ENCODE measurements at regions not wholly inside any gene's neighbourhood (a gene's known extent, or its start where the extent isn't known, plus 50 kb on each side); places are given as distances from the start of the nearest gene placed in this dataset.

DNA sequence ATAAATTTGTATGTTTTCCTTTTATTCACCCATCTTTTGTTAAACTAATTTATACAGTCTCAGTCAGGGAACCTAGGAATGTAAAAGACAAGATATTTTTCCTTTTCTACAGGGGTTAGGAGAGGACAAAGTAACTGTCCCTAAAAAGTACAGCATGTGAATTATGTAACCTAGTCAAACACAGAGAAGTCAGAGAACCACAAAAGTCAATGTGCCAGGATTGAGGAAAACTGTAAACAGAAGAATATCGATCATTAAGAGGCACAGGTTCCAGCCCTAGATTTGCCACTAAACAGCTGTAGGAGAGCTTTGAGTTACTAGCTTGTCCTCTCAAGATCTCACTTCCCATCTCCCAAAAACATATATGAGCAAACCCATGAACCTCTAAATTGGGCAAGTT lies 550.9 kb upstream of the FAT3 start:
- no CpG with 5 or more reads among the region's 1 CpG for WGBS, 2 experiments (ENCODE audit: extremely low coverage in 2 of 2, insufficient read length in 1 of 2)
- no peaks in the 10 kb centered on the region for H3K9me1 ChIP-seq (ENCODE audit: insufficient read depth, low read length)
- no peaks in the 10 kb centered on the region for H3K79me1 ChIP-seq (ENCODE audit: low read depth in 1 of 2, low read length in 2 of 2)
- H2BK5ac ChIP-seq (ENCODE audit: low read depth, low read length, poor library complexity, severe bottlenecking): no peak overlapping the region
- no peak overlapping the region for H4K91ac ChIP-seq (ENCODE audit: insufficient read depth, low read depth, low read length)
- H2BK15ac ChIP-seq (ENCODE audit: low read depth, low read length): no peak overlapping the region
- no peak overlapping the region for H3K4me3 ChIP-seq (ENCODE audit: insufficient read depth, low read depth, low read length)
- H2BK120ac ChIP-seq (ENCODE audit: low read depth, low read length): no peak overlapping the region
- ATAC-seq (ENCODE audit: low read depth): no peak
- H4K20me1 ChIP-seq (ENCODE audit: insufficient read depth, low read length): no peaks in the 10 kb centered on the region
- H3K36me3 ChIP-seq (ENCODE audit: control insufficient read depth, insufficient read depth, low read length): no peaks in the 10 kb centered on the region
- DNase-seq: no peak
- H3K18ac ChIP-seq (ENCODE audit: low read depth, low read length): no peak overlapping the region
- H3K9ac ChIP-seq (ENCODE audit: low read depth, low read length): no peak overlapping the region
- no peak overlapping the region for H2AFZ ChIP-seq (replicated peaks; ENCODE audit: low read length, poor library complexity)
- intact Hi-C loops (cut with micrococcal nuclease) (no loop called here), in situ Hi-C loops (cut with MboI; ENCODE audit: low sequenced_read_pairs) (no loop called here), dilution Hi-C loops (cut with HindIII; ENCODE audit: low sequenced_read_pairs, unreplicated experiment) (no loop called here)
- TF ChIP-seq, protein P1, sequence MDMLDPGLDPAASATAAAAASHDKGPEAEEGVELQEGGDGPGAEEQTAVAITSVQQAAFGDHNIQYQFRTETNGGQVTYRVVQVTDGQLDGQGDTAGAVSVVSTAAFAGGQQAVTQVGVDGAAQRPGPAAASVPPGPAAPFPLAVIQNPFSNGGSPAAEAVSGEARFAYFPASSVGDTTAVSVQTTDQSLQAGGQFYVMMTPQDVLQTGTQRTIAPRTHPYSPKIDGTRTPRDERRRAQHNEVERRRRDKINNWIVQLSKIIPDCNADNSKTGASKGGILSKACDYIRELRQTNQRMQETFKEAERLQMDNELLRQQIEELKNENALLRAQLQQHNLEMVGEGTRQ (IDR thresholded peaks at IDR 0.05; ENCODE audit: low read depth, low read length): no peak
- no peak overlapping the region for H2AK9ac ChIP-seq (replicated peaks; ENCODE audit: low read depth, low read length, poor library complexity)
- no peaks in the 10 kb centered on the region for H3K4me1 ChIP-seq (ENCODE audit: control insufficient read depth, insufficient read depth, low read length)
- no TSS peak for BruUV-seq (replicated peaks)
- no peak overlapping the region for H2BK20ac ChIP-seq (ENCODE audit: low read depth, low read length)
- no peak overlapping the region for H3K4me2 ChIP-seq (ENCODE audit: low read depth, low read length)
- peaks cover 5% of the 10 kb centered on the region; the same call in 1 of the 2 replicates for H3K9me3 ChIP-seq (ENCODE audit: control insufficient read depth, insufficient read depth, low read length)
- no peak overlapping the region for H3K14ac ChIP-seq (replicated peaks; ENCODE audit: low read depth, low read length)
- H3K27ac ChIP-seq (ENCODE audit: insufficient read depth, low read length): no peak overlapping the region
- no peaks in the 10 kb centered on the region for H3K27me3 ChIP-seq (ENCODE audit: control insufficient read depth, insufficient read depth, low read length)
- no peak overlapping the region for H3K56ac ChIP-seq (ENCODE audit: extremely low read depth, insufficient read depth, low read length)
- CTCF ChIA-PET: no interaction called here
- H3K23ac ChIP-seq (ENCODE audit: low read depth, low read length): no peak overlapping the region
- no peak overlapping the region for H4K8ac ChIP-seq (ENCODE audit: low read depth in 2 of 2, low read length in 2 of 2)
- no peak overlapping the region for H3K4ac ChIP-seq (ENCODE audit: low read depth, low read length)
- POLR2A ChIA-PET (ENCODE audit: unreplicated experiment): no interaction called here
- H4K5ac ChIP-seq (ENCODE audit: low read depth, low read length): no peak overlapping the region
- no peak overlapping the region for H2AK5ac ChIP-seq (ENCODE audit: low read depth, low read length)

Data from IMR-90 (cell line).